GM23248 (cell line): ENCODE measurements at regions not wholly inside any gene's neighbourhood (a gene's known extent, or its start where the extent isn't known, plus 50 kb on each side); places are given as distances from the start of the nearest gene placed in this dataset.
"Not testable (repeated sequence)": the region's sequence is repeated elsewhere in the genome, so short reads cannot be mapped to it uniquely, and the experiment has no call there.

Experiments
- DNase-seq: peaks from one replicate; pipeline ENCODE4 v3.0.0-alpha.2; 2015
- H2AFZ ChIP-seq: fragments of 200-600 bp; sonication (generic); 2 replicates; pipeline ENCODE4 v1.6.1; 2016; ENCODE audit warnings: antibody characterized with exemption
- H3F3A ChIP-seq: fragments of 200-600 bp; sonication (generic); 2 replicates; pipeline ENCODE4 v1.6.1; 2016; ENCODE audit warnings: mild to moderate bottlenecking, antibody characterized with exemption, mixed run types; ENCODE audit not compliant: insufficient read depth
- H3K27ac ChIP-seq: fragments of 200-600 bp; sonication (generic); 2 replicates; pipeline ENCODE4 v1.5.1; 2016; ENCODE audit warnings: mild to moderate bottlenecking
- H3K27me3 ChIP-seq: fragments of 200-600 bp; sonication (generic); replicated peaks from 2 replicates; pipeline ENCODE4 v1.6.1; 2016; ENCODE audit warnings: mild to moderate bottlenecking; ENCODE audit not compliant: insufficient read depth
- H3K36me3 ChIP-seq: fragments of 200-600 bp; sonication (generic); 2 replicates; pipeline ENCODE4 v1.6.1; 2016; ENCODE audit warnings: low read depth, mild to moderate bottlenecking
- H3K4me1 ChIP-seq: fragments of 200-600 bp; sonication (generic); 2 replicates; pipeline ENCODE4 v1.6.1; 2016; ENCODE audit warnings: mild to moderate bottlenecking; ENCODE audit not compliant: insufficient read depth
- H3K4me2 ChIP-seq: fragments of 200-600 bp; sonication (generic); one replicate; pipeline ENCODE4 v1.6.1; 2016; ENCODE audit warnings: mild to moderate bottlenecking; ENCODE audit not compliant: unreplicated experiment
- H3K4me3 ChIP-seq: fragments of 200-600 bp; sonication (generic); 2 replicates; pipeline ENCODE4 v1.5.1; 2016; ENCODE audit warnings: mild to moderate bottlenecking
- H3K79me2 ChIP-seq: fragments of 200-600 bp; sonication (generic); 2 replicates; pipeline ENCODE4 v1.6.1; 2016; ENCODE audit warnings: mild to moderate bottlenecking; ENCODE audit not compliant: insufficient read depth
- H3K9ac ChIP-seq: fragments of 200-600 bp; sonication (generic); 2 replicates; pipeline ENCODE4 v1.6.1; 2016; ENCODE audit warnings: mild to moderate bottlenecking
- H3K9me2 ChIP-seq: fragments of 200-600 bp; sonication (generic); 2 replicates; pipeline ENCODE4 v1.6.1; 2016; ENCODE audit warnings: mixed run types, mild to moderate bottlenecking, moderate library complexity; ENCODE audit not compliant: insufficient read depth
- H3K9me3 ChIP-seq: fragments of 200-600 bp; sonication (generic); one replicate; pipeline ENCODE4 v1.6.1; 2017; ENCODE audit warnings: low read depth
- H4K20me1 ChIP-seq: fragments of 200-600 bp; sonication (generic); 2 replicates; pipeline ENCODE4 v1.6.0; 2016; ENCODE audit not compliant: insufficient read depth
- EZH2 ChIP-seq: fragments of 200-600 bp; sonication (generic); IDR thresholded peaks from 2 replicates; pipeline ENCODE4 v1.6.1; 2018; ENCODE audit warnings: antibody characterized with exemption, mild to moderate bottlenecking; ENCODE audit not compliant: insufficient read depth, poor library complexity, severe bottlenecking
- EZH2phosphoT487 ChIP-seq: fragments of 200-600 bp; sonication (generic); IDR thresholded peaks from 2 replicates; pipeline ENCODE4 v1.6.1; 2018; ENCODE audit warnings: antibody characterized with exemption, moderate library complexity, mild to moderate bottlenecking, low read depth; ENCODE audit not compliant: insufficient read depth
- WGBS, 2 experiments: methylation state at CpG; one replicate each; pipeline ENCODE4 v1.1.6; 2015 to 2017; ENCODE audit warnings: low lambda C conversion rate in 2 of 2, low coverage in 1 of 2; ENCODE audit errors: missing lambda C conversion rate in 2 of 2; 5-methylcytosine and 5-hydroxymethylcytosine counted together
- in situ Hi-C: fragments of 300-500 bp; cut with MboI; formaldehyde crosslinking; loops from 2 replicates; pipeline ENCODE4 v1.15.0; 2020

GRCh38 chr5:126027652-126028051 is 395.6 kb upstream of the GRAMD2B start:
- no peaks in the 10 kb centered on the region for H3K79me2 ChIP-seq
- in situ Hi-C loops: no loop called here

GRCh38 chr5:126028336-126028735 is 394.9 kb upstream of the GRAMD2B start:
- no peaks in the 10 kb centered on the region for H3F3A ChIP-seq
- no peaks in the 10 kb centered on the region for H3K4me1 ChIP-seq
- TF ChIP-seq EZH2phosphoT487 (no peak), EZH2 (no peak)
- H4K20me1 ChIP-seq: no peaks in the 10 kb centered on the region
- in situ Hi-C loops: no loop called here
- no peak overlapping the region for H3K4me3 ChIP-seq
- no peak for DNase-seq
- 77 to 88% methylated on average over 2 of the region's 2 CpGs for WGBS, 2 experiments
- H3K4me2 ChIP-seq: no peak overlapping the region
- no peak overlapping the region for H3K9ac ChIP-seq
- no peak overlapping the region for H3K27ac ChIP-seq
- no peaks in the 10 kb centered on the region for H3K79me2 ChIP-seq
- no peaks in the 10 kb centered on the region for H3K36me3 ChIP-seq
- no peaks in the 10 kb centered on the region for H3K9me2 ChIP-seq
- H3K9me3 ChIP-seq: no peaks in the 10 kb centered on the region
- no peak overlapping the region for H2AFZ ChIP-seq
- H3K27me3 ChIP-seq: no peaks in the 10 kb centered on the region

More at GRCh38 chr5:126027652-126028051, 395.6 kb upstream of the GRAMD2B start:
- H3K36me3 ChIP-seq: no peaks in the 10 kb centered on the region
- H3K4me3 ChIP-seq: no peak overlapping the region
- whole genome bisulfite sequencing, 2 experiments: 86 to 89% methylated on average over 2 of the region's 2 CpGs
- no peak overlapping the region for H3K9ac ChIP-seq
- H3K4me1 ChIP-seq: no peaks in the 10 kb centered on the region
- no peaks in the 10 kb centered on the region for H3K9me3 ChIP-seq
- H3F3A ChIP-seq: no peaks in the 10 kb centered on the region
- H2AFZ ChIP-seq: no peak overlapping the region
- H3K4me2 ChIP-seq: no peak overlapping the region
- H3K9me2 ChIP-seq: no peaks in the 10 kb centered on the region
- TF ChIP-seq EZH2phosphoT487: no peak
- no peak for TF ChIP-seq EZH2
- H3K27me3 ChIP-seq: no peaks in the 10 kb centered on the region
- H4K20me1 ChIP-seq: no peaks in the 10 kb centered on the region
- no peak overlapping the region for H3K27ac ChIP-seq
- DNase-seq: no peak

- H3K36me3 ChIP-seq, H3K4me2 ChIP-seq, H3K79me2 ChIP-seq, H2AFZ ChIP-seq, H3F3A ChIP-seq, H3K9me2 ChIP-seq, in situ Hi-C loops, DNase-seq, H3K27ac ChIP-seq, H3K4me3 ChIP-seq, H3K9me3 ChIP-seq, H3K27me3 ChIP-seq, H4K20me1 ChIP-seq, H3K9ac ChIP-seq, H3K4me1 ChIP-seq: not testable (repeated sequence)
- WGBS, 2 experiments: 48 to 61% methylated on average over 1 of the region's 1 CpG
These were observed 393.9 kb upstream of the GRAMD2B start for GRCh38 chr5:126029282-126029681.

GRCh38 chr5:126030698-126031097 is 392.5 kb upstream of the GRAMD2B start:
- in situ Hi-C loops: no loop called here
- no peak for DNase-seq
- WGBS, 2 experiments: 48 to 55% methylated on average over 3 of the region's 3 CpGs

More at GRCh38 chr5:126030698-126031097, 392.5 kb upstream of the GRAMD2B start:
- H3K27me3 ChIP-seq: no peaks in the 10 kb centered on the region; the same call in none of the 2 replicates
- no peaks in the 10 kb centered on the region for H4K20me1 ChIP-seq
- no peaks in the 10 kb centered on the region for H3K4me1 ChIP-seq
- no peak overlapping the region for H3K9ac ChIP-seq
- H3K9me3 ChIP-seq: no peaks in the 10 kb centered on the region
- H3K27ac ChIP-seq: no peak overlapping the region
- H3K4me3 ChIP-seq: no peak overlapping the region
- no peaks in the 10 kb centered on the region for H3K36me3 ChIP-seq
- H3K9me2 ChIP-seq: no peaks in the 10 kb centered on the region
- H3K4me2 ChIP-seq: no peak overlapping the region
- no peaks in the 10 kb centered on the region for H3K79me2 ChIP-seq
- no peak overlapping the region for H2AFZ ChIP-seq
- no peaks in the 10 kb centered on the region for H3F3A ChIP-seq
- TF ChIP-seq EZH2 (no peak), EZH2phosphoT487 (no peak)
